H1 (cell line): ENCODE measurements at regions not wholly inside any gene's neighbourhood (a gene's known extent, or its start where the extent isn't known, plus 50 kb on each side); places are given as distances from the start of the nearest gene placed in this dataset.

Source experiments
- CTCF ChIA-PET: fragments of 300-600 bp; sonication (Branson Sonifier 250); formaldehyde crosslinking; loops from one replicate; lab custom pipeline; 2021; ENCODE audit not compliant: partially characterized antibody; lab: Charles Lee
- POLR2A ChIA-PET: fragments of 300-600 bp; sonication (Branson Sonifier 250); formaldehyde crosslinking; loops from one replicate; lab custom pipeline; 2021; ENCODE audit warnings: inconsistent platforms; ENCODE audit not compliant: partially characterized antibody; lab: Charles Lee
- DNase-seq, 2 experiments: peaks; one replicate each; pipeline versions ENCODE4 v3.0.0 to v3.0.0-alpha.2; 2010 to 2022; ENCODE audit warnings: low spot score in 2 of 2, low read depth in 1 of 2, mixed read lengths in 1 of 2
- FAIRE-seq: peaks from 2 replicates; lab custom pipeline; 2011; peaks lifted over from hg19 to GRCh38; lab: Jason Lieb, UNC
- H2AFZ ChIP-seq: 2 replicates; pipeline ENCODE4 v1.8.1; 2012; ENCODE audit warnings: low read length, inconsistent platforms
- H2AK5ac ChIP-seq: 2 replicates; pipeline ENCODE4 v1.6.1; 2013; ENCODE audit warnings: low read depth, low read length
- H2BK120ac ChIP-seq: replicated peaks from 2 replicates; pipeline ENCODE3; 2013; ENCODE audit warnings: low read depth, low read length, inconsistent platforms
- H2BK12ac ChIP-seq: 2 replicates; pipeline ENCODE4 v1.6.1; 2013; ENCODE audit warnings: low read depth, low read length
- H2BK15ac ChIP-seq: 2 replicates; pipeline ENCODE4 v1.6.1; 2013; ENCODE audit warnings: low read length
- H2BK20ac ChIP-seq: 2 replicates; pipeline ENCODE4 v1.6.1; 2013; ENCODE audit warnings: low read length
- H2BK5ac ChIP-seq: 2 replicates; pipeline ENCODE4 v1.6.1; 2013; ENCODE audit warnings: low read depth, low read length
- H3K14ac ChIP-seq: 2 replicates; pipeline ENCODE4 v1.6.1; 2013; ENCODE audit warnings: inconsistent platforms; ENCODE audit not compliant: insufficient read length
- H3K18ac ChIP-seq: 2 replicates; pipeline ENCODE4 v1.6.1; 2013; ENCODE audit warnings: low read length; ENCODE audit errors: extremely low read depth
- H3K23ac ChIP-seq: 2 replicates; pipeline ENCODE4 v1.6.1; 2013; ENCODE audit warnings: inconsistent platforms; ENCODE audit not compliant: insufficient read length
- H3K23me2 ChIP-seq: 2 replicates; pipeline ENCODE4 v1.6.1; 2013; ENCODE audit warnings: low read depth, low read length
- H3K27ac ChIP-seq: 2 replicates; pipeline ENCODE4 v1.6.1; 2011; ENCODE audit warnings: low read depth, low read length, inconsistent platforms
- H3K27me3 ChIP-seq, 4 experiments: replicated peaks in 1 of 4; 1 replicate in 1 of 4; 2 replicates in 3 of 4; pipeline versions ENCODE4 v1.6.1 to v1.8.1; 2011 to 2013; ENCODE audit warnings: low read length in 3 of 4, mild to moderate bottlenecking in 3 of 4, inconsistent platforms in 2 of 4, mixed read lengths in 2 of 4, moderate library complexity in 1 of 4; ENCODE audit not compliant: control insufficient read depth in 3 of 4, insufficient read depth in 3 of 4; ENCODE audit errors: extremely low read depth in 1 of 4
- H3K36me3 ChIP-seq, 4 experiments: 2 replicates each; pipeline versions ENCODE4 v1.6.1 to v1.8.1; 2011 to 2013; ENCODE audit warnings: mild to moderate bottlenecking in 4 of 4, low read length in 3 of 4, moderate library complexity in 2 of 4, control low read depth in 1 of 4, inconsistent platforms in 1 of 4; ENCODE audit not compliant: insufficient read depth in 4 of 4, control insufficient read depth in 2 of 4
- H3K4ac ChIP-seq: replicated peaks from 2 replicates; pipeline ENCODE3; 2013; ENCODE audit warnings: low read length, low read depth, mixed read lengths, inconsistent platforms; ENCODE audit not compliant: insufficient read length
- H3K4me1 ChIP-seq, 4 experiments: replicated peaks in 1 of 4; 1 replicate in 1 of 4; 2 replicates in 3 of 4; pipeline versions ENCODE4 v1.6.1 to v1.8.1; 2011 to 2013; ENCODE audit warnings: low read length in 3 of 4, inconsistent platforms in 2 of 4, mixed read lengths in 1 of 4; ENCODE audit not compliant: insufficient read depth in 4 of 4, control insufficient read depth in 3 of 4
- H3K4me2 ChIP-seq, 2 experiments: 2 replicates each; pipeline versions ENCODE4 v1.6.1 to v1.8.1; 2011 to 2013; ENCODE audit warnings: low read depth in 2 of 2, low read length in 2 of 2, control low read depth in 1 of 2, inconsistent platforms in 1 of 2, mild to moderate bottlenecking in 1 of 2; ENCODE audit not compliant: insufficient read depth in 1 of 2
- H3K4me3 ChIP-seq, 4 experiments: fragments of 200-600, 300-600 bp in 1 of 4; sonication (generic), shearing (Covaris generic), sonication (Bioruptor Twin) in 1 of 4; 2 replicates each; pipeline versions ENCODE4 v1.5.1 to v1.8.1; 2011 to 2016; ENCODE audit warnings: low read length in 4 of 4, low read depth in 3 of 4, control low read depth in 2 of 4, inconsistent platforms in 2 of 4, mild to moderate bottlenecking in 2 of 4, mixed read lengths in 1 of 4, moderate library complexity in 1 of 4; ENCODE audit not compliant: insufficient read depth in 2 of 4; ENCODE audit errors: extremely low read depth in 1 of 4
- H3K56ac ChIP-seq: replicated peaks from 2 replicates; pipeline ENCODE3; 2013; ENCODE audit warnings: low read depth, mild to moderate bottlenecking, mixed read lengths, low read length, inconsistent platforms; ENCODE audit not compliant: insufficient read length
- H3K79me1 ChIP-seq: 2 replicates; pipeline ENCODE4 v1.6.1; 2013; ENCODE audit warnings: low read depth, low read length, control low read depth
- H3K79me2 ChIP-seq, 2 experiments: 2 replicates each; pipeline versions ENCODE4 v1.6.1 to v1.8.1; 2012 to 2013; ENCODE audit warnings: low read length in 2 of 2, mild to moderate bottlenecking in 2 of 2, inconsistent platforms in 1 of 2; ENCODE audit not compliant: insufficient read depth in 2 of 2, control insufficient read depth in 1 of 2
- H3K9ac ChIP-seq, 4 experiments: replicated peaks in 1 of 4; 1 replicate in 1 of 4; 2 replicates in 3 of 4; pipeline versions ENCODE4 v1.6.1 to v1.8.1; 2011 to 2013; ENCODE audit warnings: low read depth in 3 of 4, low read length in 3 of 4, control low read depth in 2 of 4, mild to moderate bottlenecking in 2 of 4, moderate library complexity in 2 of 4, inconsistent platforms in 1 of 4; ENCODE audit errors: extremely low read depth in 1 of 4
- H3K9me3 ChIP-seq, 2 experiments: 2 replicates each; pipeline versions ENCODE4 v1.6.1 to v1.8.1; 2012 to 2013; ENCODE audit warnings: mild to moderate bottlenecking in 2 of 2, moderate library complexity in 2 of 2, control low read depth in 1 of 2, inconsistent platforms in 1 of 2, low read depth in 1 of 2, low read length in 1 of 2, mixed read lengths in 1 of 2; ENCODE audit not compliant: insufficient read depth in 2 of 2
- H4K20me1 ChIP-seq, 2 experiments: replicated peaks in 1 of 2; 2 replicates each; pipeline versions ENCODE3 to v1.8.1; 2011 to 2013; ENCODE audit warnings: inconsistent platforms in 2 of 2, low read length in 2 of 2, mild to moderate bottlenecking in 1 of 2; ENCODE audit not compliant: insufficient read depth in 2 of 2, control insufficient read depth in 1 of 2
- H4K5ac ChIP-seq: 2 replicates; pipeline ENCODE4 v1.6.1; 2013; ENCODE audit warnings: low read length, low read depth, mixed read lengths, inconsistent platforms; ENCODE audit not compliant: insufficient read length
- H4K8ac ChIP-seq: 2 replicates; pipeline ENCODE4 v1.8.0; 2013; ENCODE audit warnings: mild to moderate bottlenecking, moderate library complexity, low read length, inconsistent platforms; ENCODE audit not compliant: insufficient read depth; ENCODE audit errors: extremely low read depth
- H4K91ac ChIP-seq: replicated peaks from 2 replicates; pipeline ENCODE3; 2013; ENCODE audit warnings: low read length, mixed read lengths, inconsistent platforms; ENCODE audit not compliant: insufficient read length
- BRCA1 ChIP-seq: IDR thresholded peaks from 2 replicates; pipeline ENCODE4 v1.6.1; 2012; ENCODE audit warnings: low read depth, low read length, improper control_type of control experiment
- HDAC2 ChIP-seq, 2 experiments: fragments of 300-600 bp in 1 of 2; sonication (generic) in 1 of 2; IDR thresholded peaks; 2 replicates each; pipeline ENCODE4 v1.6.1; 2011 to 2012; ENCODE audit warnings: low read depth in 2 of 2, low read length in 2 of 2, mild to moderate bottlenecking in 2 of 2, moderate library complexity in 2 of 2, borderline replicate concordance in 1 of 2, inconsistent platforms in 1 of 2
- RNF2 ChIP-seq: fragments of 200-900, 300-1000 bp; sonication (generic); IDR thresholded peaks from 2 replicates; pipeline ENCODE4 v1.7.1; 2016; ENCODE audit warnings: borderline replicate concordance, low read depth, mild to moderate bottlenecking, antibody characterized with exemption, low read length; ENCODE audit not compliant: poor library complexity, severe bottlenecking; ENCODE audit errors: missing control alignments
- WGBS, 2 experiments: shearing (Covaris generic) in 1 of 2; methylation state at CpG; one replicate each; pipeline versions ENCODE4 v1.1.6 to v1.1.7; 2013 to 2015; ENCODE audit warnings: low lambda C conversion rate in 2 of 2, mixed read lengths in 2 of 2, inconsistent platforms in 1 of 2, low coverage in 1 of 2, missing lambda C conversion rate in 1 of 2; ENCODE audit not compliant: insufficient replicate concordance in 2 of 2, insufficient coverage in 1 of 2, insufficient read length in 1 of 2; ENCODE audit errors: extremely low coverage in 1 of 2, missing lambda C conversion rate in 1 of 2; 5-methylcytosine and 5-hydroxymethylcytosine counted together
- TF ChIP-seq, protein P1 (sequence below): IDR thresholded peaks from 2 replicates; pipeline ENCODE4 v1.6.1; 2012; ENCODE audit warnings: low read length, inconsistent platforms

DNA sequence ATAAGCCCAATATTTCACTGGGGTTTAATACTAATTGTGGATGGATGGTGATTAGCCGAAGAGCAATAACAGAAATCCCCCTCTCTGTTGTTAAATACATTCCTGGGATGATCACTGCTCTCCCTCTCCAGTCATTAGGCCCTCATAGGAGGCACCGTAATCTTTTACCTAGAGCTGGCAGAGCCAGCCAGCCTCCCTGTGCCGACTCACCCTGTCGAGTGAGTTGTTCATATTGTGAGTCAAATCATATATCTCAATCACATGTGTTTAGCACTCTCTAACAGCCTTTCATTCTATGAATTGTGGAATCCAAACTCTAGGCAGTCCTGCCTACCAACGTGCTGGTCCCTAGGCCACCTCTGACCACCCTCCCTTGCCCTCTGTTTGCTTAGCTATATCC is 771.0 kb downstream of the IRX1 start:
- ChIA-PET POLR2A (no interaction called here), CTCF (interaction anchor here (1.4 kb wide), 1 partner anchor 34 kb away, joined by 3 read pairs; no protein-coding TSS in a partner anchor)
- Histone ChIP-seq H3K9me3 (no peaks in the 10 kb centered on the region), H3K23me2 (no peaks in the 10 kb centered on the region; the same call in 1 of the 2 replicates), H3K36me3 (no peaks in the 10 kb centered on the region), H4K5ac (no peak overlapping the region), H3K9ac (no peak overlapping the region), H2BK20ac (no peak overlapping the region), H4K91ac (no peak overlapping the region), H3K27ac (no peak overlapping the region), H3K4me1 (peaks cover 0 to 2% (median 0%) of the 10 kb centered on the region in 4 experiments; a peak in 1 of 7 replicates), H2BK5ac (no peak overlapping the region), H3K56ac (no peak overlapping the region), H2BK120ac (no peak overlapping the region), H3K4me3 (no peak overlapping the region), H3K79me2 (no peaks in the 10 kb centered on the region), H3K18ac (no peak overlapping the region), H2AK5ac (no peak overlapping the region), H4K20me1 (no peaks in the 10 kb centered on the region), H3K23ac (no peak overlapping the region), H2AFZ (no peak overlapping the region), H3K27me3 (no peaks in the 10 kb centered on the region), H2BK12ac (no peak overlapping the region), H3K14ac (no peak overlapping the region), H2BK15ac (no peak overlapping the region), H3K4me2 (no peak overlapping the region), H3K4ac (no peak overlapping the region), H4K8ac (no peak overlapping the region), H3K79me1 (no peaks in the 10 kb centered on the region)
- FAIRE-seq (no peak), DNase-seq (no peak)
- TF ChIP-seq HDAC2 (IDR thresholded peaks at IDR 0.05; ENCODE audit: borderline replicate concordance in 1 of 2, low read depth in 2 of 2, low read length in 2 of 2), result no peak
- TF ChIP-seq BRCA1, result no peak
- TF ChIP-seq, protein P1, sequence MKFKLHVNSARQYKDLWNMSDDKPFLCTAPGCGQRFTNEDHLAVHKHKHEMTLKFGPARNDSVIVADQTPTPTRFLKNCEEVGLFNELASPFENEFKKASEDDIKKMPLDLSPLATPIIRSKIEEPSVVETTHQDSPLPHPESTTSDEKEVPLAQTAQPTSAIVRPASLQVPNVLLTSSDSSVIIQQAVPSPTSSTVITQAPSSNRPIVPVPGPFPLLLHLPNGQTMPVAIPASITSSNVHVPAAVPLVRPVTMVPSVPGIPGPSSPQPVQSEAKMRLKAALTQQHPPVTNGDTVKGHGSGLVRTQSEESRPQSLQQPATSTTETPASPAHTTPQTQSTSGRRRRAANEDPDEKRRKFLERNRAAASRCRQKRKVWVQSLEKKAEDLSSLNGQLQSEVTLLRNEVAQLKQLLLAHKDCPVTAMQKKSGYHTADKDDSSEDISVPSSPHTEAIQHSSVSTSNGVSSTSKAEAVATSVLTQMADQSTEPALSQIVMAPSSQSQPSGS, result no peak
- no peak for TF ChIP-seq RNF2
- WGBS, 2 experiments, result 91% methylated on average over 5 of the region's 5 CpGs; no CpG with 5 or more reads in 1 of the 2 experiments
